Liver (tissue), 3 donors: ENCODE measurements at regions not wholly inside any gene's neighbourhood (a gene's known extent, or its start where the extent isn't known, plus 50 kb on each side); places are given as distances from the start of the nearest gene placed in this dataset.

Source experiments
- EGR1 ChIP-seq, 2 donors: IDR thresholded peaks; 2 replicates each; pipeline ENCODE4 v1.6.1; 2016 to 2018; ENCODE audit warnings: antibody characterized with exemption in 2 of 2, low read depth in 2 of 2
- FOXA1 ChIP-seq: IDR thresholded peaks from 2 replicates; pipeline ENCODE4 v1.6.1; 2016; ENCODE audit warnings: antibody characterized with exemption
- FOXA2 ChIP-seq: IDR thresholded peaks from 2 replicates; pipeline ENCODE4 v1.6.1; 2016; ENCODE audit warnings: antibody characterized with exemption
- HNF4A ChIP-seq, 2 donors: conservative IDR thresholded peaks; 2 replicates each; pipeline ENCODE4 v1.6.1; 2016; ENCODE audit warnings: antibody characterized with exemption in 2 of 2, mild to moderate bottlenecking in 2 of 2
- JUND ChIP-seq, 2 donors: IDR thresholded peaks; 2 replicates each; pipeline ENCODE4 v1.6.1; 2016; ENCODE audit warnings: antibody characterized with exemption in 2 of 2
- RAD21 ChIP-seq, 2 donors: IDR thresholded peaks; 2 replicates each; pipeline ENCODE4 v1.6.1; 2016; ENCODE audit warnings: antibody characterized with exemption in 2 of 2, mild to moderate bottlenecking in 2 of 2
- RXRA ChIP-seq, 2 donors: IDR thresholded peaks; 2 replicates each; pipeline ENCODE4 v1.6.1; 2017 to 2018; ENCODE audit warnings: antibody characterized with exemption in 2 of 2, mild to moderate bottlenecking in 1 of 2
- SP1 ChIP-seq: IDR thresholded peaks from 2 replicates; pipeline ENCODE4 v1.6.1; 2018; ENCODE audit warnings: antibody characterized with exemption, mild to moderate bottlenecking
- TAF1 ChIP-seq: conservative IDR thresholded peaks from 2 replicates; pipeline ENCODE4 v1.6.1; 2016; ENCODE audit warnings: antibody characterized with exemption, mild to moderate bottlenecking
- YY1 ChIP-seq: IDR thresholded peaks from 2 replicates; pipeline ENCODE4 v1.6.1; 2016; ENCODE audit warnings: antibody characterized with exemption, mild to moderate bottlenecking
- TF ChIP-seq, protein P1 (sequence below): fragments of 150-350 bp; IDR thresholded peaks from 2 replicates; pipeline ENCODE4 v1.5.1; 2017; ENCODE audit warnings: improper control_type of control experiment, low read depth, low read length; ENCODE audit not compliant: missing input control
- TF ChIP-seq, protein P2 (sequence below): IDR thresholded peaks from 2 replicates; pipeline ENCODE4 v1.6.1; 2016; ENCODE audit warnings: antibody characterized with exemption
- TF ChIP-seq, protein P3 (sequence below): IDR thresholded peaks from 2 replicates; pipeline ENCODE4 v1.6.1; 2016; ENCODE audit warnings: antibody characterized with exemption, mild to moderate bottlenecking
- TF ChIP-seq, protein P4 (sequence below): IDR thresholded peaks from 2 replicates; pipeline ENCODE4 v1.6.1; 2016; ENCODE audit warnings: antibody characterized with exemption
- donor health status: healthy.
- donor health status: healthy.

DNA sequence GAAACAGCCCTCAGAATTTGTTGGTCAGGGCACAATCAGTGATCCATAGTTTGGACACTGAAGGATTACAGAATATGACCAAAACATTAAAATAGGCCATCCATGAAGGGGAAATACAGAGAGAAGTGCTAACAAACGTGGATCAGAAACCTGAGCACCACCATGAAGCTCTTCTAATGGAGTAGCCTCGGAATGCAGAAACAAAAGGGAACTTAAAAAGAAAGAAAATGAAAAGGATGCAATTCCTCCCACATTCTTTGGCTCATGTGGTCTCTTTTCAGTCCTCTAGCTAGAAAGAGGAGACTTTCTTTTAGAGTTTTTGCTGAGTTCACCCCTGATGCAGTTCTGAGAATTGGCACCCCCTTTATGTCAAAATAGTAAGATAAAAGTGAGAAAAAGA is 989.8 kb upstream of the B3GALT2 start:
- TF ChIP-seq RAD21 (IDR thresholded peaks at IDR 0.05) (no peak), HNF4A (conservative IDR thresholded peaks at IDR 0.05) (no peak), EGR1 (IDR thresholded peaks at IDR 0.05; ENCODE audit: low read depth in 2 of 2) (no peak), JUND (IDR thresholded peaks at IDR 0.05) (no peak), YY1 (no peak), RXRA (IDR thresholded peaks at IDR 0.05) (no peak), TAF1 (no peak), SP1 (no peak), FOXA2 (no peak), FOXA1 (no peak)
- TF ChIP-seq, protein P1, sequence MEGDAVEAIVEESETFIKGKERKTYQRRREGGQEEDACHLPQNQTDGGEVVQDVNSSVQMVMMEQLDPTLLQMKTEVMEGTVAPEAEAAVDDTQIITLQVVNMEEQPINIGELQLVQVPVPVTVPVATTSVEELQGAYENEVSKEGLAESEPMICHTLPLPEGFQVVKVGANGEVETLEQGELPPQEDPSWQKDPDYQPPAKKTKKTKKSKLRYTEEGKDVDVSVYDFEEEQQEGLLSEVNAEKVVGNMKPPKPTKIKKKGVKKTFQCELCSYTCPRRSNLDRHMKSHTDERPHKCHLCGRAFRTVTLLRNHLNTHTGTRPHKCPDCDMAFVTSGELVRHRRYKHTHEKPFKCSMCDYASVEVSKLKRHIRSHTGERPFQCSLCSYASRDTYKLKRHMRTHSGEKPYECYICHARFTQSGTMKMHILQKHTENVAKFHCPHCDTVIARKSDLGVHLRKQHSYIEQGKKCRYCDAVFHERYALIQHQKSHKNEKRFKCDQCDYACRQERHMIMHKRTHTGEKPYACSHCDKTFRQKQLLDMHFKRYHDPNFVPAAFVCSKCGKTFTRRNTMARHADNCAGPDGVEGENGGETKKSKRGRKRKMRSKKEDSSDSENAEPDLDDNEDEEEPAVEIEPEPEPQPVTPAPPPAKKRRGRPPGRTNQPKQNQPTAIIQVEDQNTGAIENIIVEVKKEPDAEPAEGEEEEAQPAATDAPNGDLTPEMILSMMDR = no peak
- TF ChIP-seq, protein P2, sequence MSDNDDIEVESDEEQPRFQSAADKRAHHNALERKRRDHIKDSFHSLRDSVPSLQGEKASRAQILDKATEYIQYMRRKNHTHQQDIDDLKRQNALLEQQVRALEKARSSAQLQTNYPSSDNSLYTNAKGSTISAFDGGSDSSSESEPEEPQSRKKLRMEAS = no peak
- TF ChIP-seq, protein P3, sequence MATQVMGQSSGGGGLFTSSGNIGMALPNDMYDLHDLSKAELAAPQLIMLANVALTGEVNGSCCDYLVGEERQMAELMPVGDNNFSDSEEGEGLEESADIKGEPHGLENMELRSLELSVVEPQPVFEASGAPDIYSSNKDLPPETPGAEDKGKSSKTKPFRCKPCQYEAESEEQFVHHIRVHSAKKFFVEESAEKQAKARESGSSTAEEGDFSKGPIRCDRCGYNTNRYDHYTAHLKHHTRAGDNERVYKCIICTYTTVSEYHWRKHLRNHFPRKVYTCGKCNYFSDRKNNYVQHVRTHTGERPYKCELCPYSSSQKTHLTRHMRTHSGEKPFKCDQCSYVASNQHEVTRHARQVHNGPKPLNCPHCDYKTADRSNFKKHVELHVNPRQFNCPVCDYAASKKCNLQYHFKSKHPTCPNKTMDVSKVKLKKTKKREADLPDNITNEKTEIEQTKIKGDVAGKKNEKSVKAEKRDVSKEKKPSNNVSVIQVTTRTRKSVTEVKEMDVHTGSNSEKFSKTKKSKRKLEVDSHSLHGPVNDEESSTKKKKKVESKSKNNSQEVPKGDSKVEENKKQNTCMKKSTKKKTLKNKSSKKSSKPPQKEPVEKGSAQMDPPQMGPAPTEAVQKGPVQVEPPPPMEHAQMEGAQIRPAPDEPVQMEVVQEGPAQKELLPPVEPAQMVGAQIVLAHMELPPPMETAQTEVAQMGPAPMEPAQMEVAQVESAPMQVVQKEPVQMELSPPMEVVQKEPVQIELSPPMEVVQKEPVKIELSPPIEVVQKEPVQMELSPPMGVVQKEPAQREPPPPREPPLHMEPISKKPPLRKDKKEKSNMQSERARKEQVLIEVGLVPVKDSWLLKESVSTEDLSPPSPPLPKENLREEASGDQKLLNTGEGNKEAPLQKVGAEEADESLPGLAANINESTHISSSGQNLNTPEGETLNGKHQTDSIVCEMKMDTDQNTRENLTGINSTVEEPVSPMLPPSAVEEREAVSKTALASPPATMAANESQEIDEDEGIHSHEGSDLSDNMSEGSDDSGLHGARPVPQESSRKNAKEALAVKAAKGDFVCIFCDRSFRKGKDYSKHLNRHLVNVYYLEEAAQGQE = no peak
- TF ChIP-seq, protein P4, sequence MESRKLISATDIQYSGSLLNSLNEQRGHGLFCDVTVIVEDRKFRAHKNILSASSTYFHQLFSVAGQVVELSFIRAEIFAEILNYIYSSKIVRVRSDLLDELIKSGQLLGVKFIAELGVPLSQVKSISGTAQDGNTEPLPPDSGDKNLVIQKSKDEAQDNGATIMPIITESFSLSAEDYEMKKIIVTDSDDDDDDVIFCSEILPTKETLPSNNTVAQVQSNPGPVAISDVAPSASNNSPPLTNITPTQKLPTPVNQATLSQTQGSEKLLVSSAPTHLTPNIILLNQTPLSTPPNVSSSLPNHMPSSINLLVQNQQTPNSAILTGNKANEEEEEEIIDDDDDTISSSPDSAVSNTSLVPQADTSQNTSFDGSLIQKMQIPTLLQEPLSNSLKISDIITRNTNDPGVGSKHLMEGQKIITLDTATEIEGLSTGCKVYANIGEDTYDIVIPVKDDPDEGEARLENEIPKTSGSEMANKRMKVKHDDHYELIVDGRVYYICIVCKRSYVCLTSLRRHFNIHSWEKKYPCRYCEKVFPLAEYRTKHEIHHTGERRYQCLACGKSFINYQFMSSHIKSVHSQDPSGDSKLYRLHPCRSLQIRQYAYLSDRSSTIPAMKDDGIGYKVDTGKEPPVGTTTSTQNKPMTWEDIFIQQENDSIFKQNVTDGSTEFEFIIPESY = no peak
